ENCODE measurements at regions not wholly inside any gene's neighbourhood (a gene's known extent, or its start where the extent isn't known, plus 50 kb on each side); places are given as distances from the start of the nearest gene placed in this dataset.

DNA sequence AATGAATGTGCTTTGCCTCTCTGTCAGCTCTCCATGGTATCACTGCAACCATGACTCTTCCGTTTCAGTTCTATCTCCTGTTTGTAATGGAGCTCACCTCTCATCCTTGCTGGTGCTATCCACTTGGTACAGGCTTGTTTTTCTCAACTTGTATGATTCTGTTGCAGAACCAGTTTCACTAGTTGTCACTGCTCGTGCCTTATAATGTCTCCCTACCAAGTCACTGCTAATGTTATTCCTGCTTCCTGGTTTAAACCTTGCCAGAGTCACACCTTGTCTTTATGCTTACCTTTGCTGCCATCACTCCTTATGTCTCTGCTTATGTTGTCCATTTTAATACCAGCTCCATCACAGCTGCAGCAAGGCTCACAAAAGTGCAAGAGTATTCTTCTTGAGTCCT, 1191.0 kb upstream of the LRRTM1 start:
- TF ChIP-seq, protein P1, sequence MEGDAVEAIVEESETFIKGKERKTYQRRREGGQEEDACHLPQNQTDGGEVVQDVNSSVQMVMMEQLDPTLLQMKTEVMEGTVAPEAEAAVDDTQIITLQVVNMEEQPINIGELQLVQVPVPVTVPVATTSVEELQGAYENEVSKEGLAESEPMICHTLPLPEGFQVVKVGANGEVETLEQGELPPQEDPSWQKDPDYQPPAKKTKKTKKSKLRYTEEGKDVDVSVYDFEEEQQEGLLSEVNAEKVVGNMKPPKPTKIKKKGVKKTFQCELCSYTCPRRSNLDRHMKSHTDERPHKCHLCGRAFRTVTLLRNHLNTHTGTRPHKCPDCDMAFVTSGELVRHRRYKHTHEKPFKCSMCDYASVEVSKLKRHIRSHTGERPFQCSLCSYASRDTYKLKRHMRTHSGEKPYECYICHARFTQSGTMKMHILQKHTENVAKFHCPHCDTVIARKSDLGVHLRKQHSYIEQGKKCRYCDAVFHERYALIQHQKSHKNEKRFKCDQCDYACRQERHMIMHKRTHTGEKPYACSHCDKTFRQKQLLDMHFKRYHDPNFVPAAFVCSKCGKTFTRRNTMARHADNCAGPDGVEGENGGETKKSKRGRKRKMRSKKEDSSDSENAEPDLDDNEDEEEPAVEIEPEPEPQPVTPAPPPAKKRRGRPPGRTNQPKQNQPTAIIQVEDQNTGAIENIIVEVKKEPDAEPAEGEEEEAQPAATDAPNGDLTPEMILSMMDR (IDR thresholded peaks at IDR 0.05), result no peak
- no peak for TF ChIP-seq POLR2A (IDR thresholded peaks at IDR 0.05)
- Histone ChIP-seq H3K4me1 (no peaks in the 10 kb centered on the region), H3K4me3 (no peak overlapping the region), H3K9me3 (no peaks in the 10 kb centered on the region), H3K27me3 (no peaks in the 10 kb centered on the region), H3K36me3 (ENCODE audit: low read depth, missing control alignments) (no peaks in the 10 kb centered on the region), H3K27ac (no peak overlapping the region)
- DNase-seq, result no peak
- intact Hi-C loops (cut with DNase I; ENCODE audit: low total_unique reads), result no loop called here
- WGBS, 2 donors, result 80 to 90% methylated on average over 2 of the region's 2 CpGs

DNA sequence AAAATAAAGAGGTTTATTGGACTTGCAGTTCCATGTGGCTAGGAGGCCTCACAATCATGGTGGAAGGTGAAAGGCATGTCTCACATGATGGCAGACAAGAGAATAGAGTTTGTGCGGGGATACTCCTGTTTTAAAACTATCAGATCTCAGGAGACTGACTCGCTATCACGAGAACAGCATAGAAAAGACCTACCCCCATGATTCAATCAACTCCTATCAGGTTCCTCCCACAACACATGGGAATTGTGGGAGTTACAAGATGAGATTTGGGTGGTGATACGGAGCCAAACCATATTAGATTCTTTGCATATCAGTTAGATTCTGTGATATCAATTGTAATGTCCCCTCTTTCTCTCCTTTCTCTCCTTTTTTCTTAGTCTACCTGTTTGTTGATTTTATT, 1178.7 kb upstream of the LRRTM1 start:
- Histone ChIP-seq H3K27me3 (no peaks in the 10 kb centered on the region), H3K36me3 (ENCODE audit: low read depth, missing control alignments) (no peaks in the 10 kb centered on the region), H3K9me3 (no peaks in the 10 kb centered on the region), H3K27ac (no peak overlapping the region), H3K4me1 (no peaks in the 10 kb centered on the region), H3K4me3 (no peak overlapping the region)
- 59 to 78% methylated on average over 4 of the region's 4 CpGs for WGBS, 2 donors
- intact Hi-C loops (cut with DNase I; ENCODE audit: low total_unique reads), result no loop called here
- no peak for DNase-seq
- no peak for TF ChIP-seq POLR2A (IDR thresholded peaks at IDR 0.05)
- TF ChIP-seq, protein P1 (IDR thresholded peaks at IDR 0.05), result no peak

GRCh38 chr2:81481994-81482368, 1177.4 kb upstream of the LRRTM1 start:
- peak overlapping the region; percentile 47 to 55 for H3K4me3 ChIP-seq
- no peaks in the 10 kb centered on the region for H3K36me3 ChIP-seq (ENCODE audit: low read depth, missing control alignments)
- H3K4me1 ChIP-seq, result no peaks in the 10 kb centered on the region
- 57 to 82% methylated on average over 5 of the region's 5 CpGs for WGBS, 2 donors
- no peak for DNase-seq
- H3K27ac ChIP-seq, result no peak overlapping the region
- TF ChIP-seq, protein P1 (IDR thresholded peaks at IDR 0.05), result no peak
- no peak for TF ChIP-seq POLR2A (IDR thresholded peaks at IDR 0.05)
- intact Hi-C loops (cut with DNase I; ENCODE audit: low total_unique reads), result no loop called here
- H3K9me3 ChIP-seq, result no peaks in the 10 kb centered on the region
- H3K27me3 ChIP-seq, result no peaks in the 10 kb centered on the region

- Histone ChIP-seq H3K9me3 (no peaks in the 10 kb centered on the region), H3K36me3 (ENCODE audit: low read depth, missing control alignments) (no peaks in the 10 kb centered on the region), H3K27me3 (no peaks in the 10 kb centered on the region), H3K4me3 (peak overlapping the region; percentile 47 to 55), H3K27ac (no peak overlapping the region), H3K4me1 (no peaks in the 10 kb centered on the region)
- no peak for TF ChIP-seq POLR2A (IDR thresholded peaks at IDR 0.05)
- TF ChIP-seq, protein P1 (IDR thresholded peaks at IDR 0.05), result no peak
- intact Hi-C loops (cut with DNase I; ENCODE audit: low total_unique reads), result no loop called here
- WGBS, 2 donors, result 70 to 76% methylated on average over 20 to 39 of the region's 39 CpGs
- DNase-seq, result peak; percentile 58
Measured at GRCh38 chr2:81481242-81481993, 1176.9 kb upstream of the LRRTM1 start.

DNA sequence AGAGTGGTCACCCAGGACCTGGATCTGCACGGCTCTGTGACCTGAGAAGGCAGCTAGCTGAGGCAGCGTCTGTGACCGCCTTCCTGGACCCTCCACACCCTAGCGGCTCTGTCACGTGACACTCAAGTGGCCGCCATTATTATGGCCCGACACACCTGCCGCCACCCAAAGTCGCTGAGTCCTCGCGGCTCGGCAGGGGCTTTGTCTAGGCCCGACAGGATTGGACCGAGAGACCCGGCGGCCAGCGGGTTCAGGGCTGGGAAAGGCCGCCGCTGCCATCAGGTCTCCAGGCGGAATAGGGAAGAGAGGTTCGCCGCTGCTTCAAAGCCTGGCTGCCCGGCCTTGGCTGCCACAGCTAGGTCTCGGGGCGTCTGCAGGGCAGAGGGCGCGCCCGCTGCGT, 1162.5 kb upstream of the LRRTM1 start:
- H3K27ac ChIP-seq, result peak overlapping the region in 1 of 2 donors; percentile 31
- no peaks in the 10 kb centered on the region for H3K4me1 ChIP-seq
- TF ChIP-seq, protein P1 (IDR thresholded peaks at IDR 0.05), result no peak
- no peak for TF ChIP-seq POLR2A (IDR thresholded peaks at IDR 0.05)
- intact Hi-C loops (cut with DNase I; ENCODE audit: low total_unique reads), result no loop called here
- no peaks in the 10 kb centered on the region for H3K27me3 ChIP-seq
- no peaks in the 10 kb centered on the region for H3K9me3 ChIP-seq
- peak overlapping the region; percentile 48 to 51 for H3K4me3 ChIP-seq
- DNase-seq, result peak; percentile 38
- WGBS, 2 donors, result 62 to 84% methylated on average over 10 to 11 of the region's 29 CpGs
- no peaks in the 10 kb centered on the region for H3K36me3 ChIP-seq (ENCODE audit: low read depth, missing control alignments)

All from testis (tissue), 2 donors.